Mammary epithelial cell (primary cell): ENCODE measurements at regions not wholly inside any gene's neighbourhood (a gene's known extent, or its start where the extent isn't known, plus 50 kb on each side); places are given as distances from the start of the nearest gene placed in this dataset.

Experiments used
- CTCF ChIP-seq, 2 donors: IDR thresholded peaks in 1 of 2; conservative IDR thresholded peaks in 1 of 2; 2 replicates each; pipeline ENCODE4 v1.5.1; 2011 to 2012; ENCODE audit warnings: inconsistent platforms in 2 of 2, low read length in 2 of 2, mild to moderate bottlenecking in 2 of 2, control low read depth in 1 of 2, low read depth in 1 of 2; ENCODE audit not compliant: insufficient read depth in 1 of 2; ENCODE audit errors: extremely low read depth in 1 of 2
- EZH2 ChIP-seq: IDR thresholded peaks from 2 replicates; pipeline ENCODE4 v1.6.1; 2012; ENCODE audit warnings: low read length, inconsistent platforms, borderline replicate concordance

DNA sequence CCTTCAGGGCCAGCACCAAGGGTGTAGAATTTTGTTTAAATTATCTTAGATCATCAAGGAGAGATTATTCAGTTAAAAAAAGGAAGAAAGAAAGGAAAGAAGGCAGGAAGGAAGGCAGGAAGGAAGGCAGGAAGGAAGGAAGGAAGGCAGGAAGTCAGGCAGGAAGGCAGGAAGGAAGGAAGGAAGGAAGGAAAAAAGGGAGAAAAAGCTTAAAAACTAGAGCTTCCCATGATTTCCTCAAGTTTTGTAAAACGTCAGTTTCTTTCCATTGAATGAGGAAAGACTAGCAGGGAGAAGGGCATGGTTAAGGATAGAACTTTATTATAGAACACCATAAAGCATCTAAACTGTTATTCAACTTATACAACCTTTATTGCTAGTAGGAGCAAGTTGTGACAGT lies 2672.0 kb upstream of the PCDH20 start:
- TF ChIP-seq CTCF (conservative IDR thresholded peaks at IDR 0.05 in 1 of 2, IDR thresholded peaks at IDR 0.05 in 1 of 2; ENCODE audit: extremely low read depth in 1 of 2, insufficient read depth in 1 of 2, low read depth in 1 of 2, low read length in 2 of 2): no peak
- TF ChIP-seq EZH2: no peak
